WTC11 (cell line): ENCODE measurements at regions not wholly inside any gene's neighbourhood (a gene's known extent, or its start where the extent isn't known, plus 50 kb on each side); places are given as distances from the start of the nearest gene placed in this dataset.

Experiments
- EMX1 ChIP-seq: fragments of 250-450 bp; sonication (Bioruptor Pico); IDR thresholded peaks from 2 replicates; pipeline ENCODE4 v1.8.0; 2021; ENCODE audit warnings: mild to moderate bottlenecking
- ETV6 ChIP-seq: sonication (generic); formaldehyde crosslinking; IDR thresholded peaks from 2 replicates; pipeline ENCODE4 v1.8.1; 2022; ENCODE audit warnings: mild to moderate bottlenecking, missing genetic modification reagents
- SP1 ChIP-seq: sonication (generic); formaldehyde crosslinking; conservative IDR thresholded peaks from 2 replicates; pipeline ENCODE4 v1.8.1; 2022; ENCODE audit warnings: missing genetic modification reagents
- ZNF232 ChIP-seq: sonication (generic); formaldehyde crosslinking; IDR thresholded peaks from 2 replicates; pipeline ENCODE4 v1.8.0; 2022; ENCODE audit warnings: mild to moderate bottlenecking, missing genetic modification reagents
- TF ChIP-seq, protein P1 (sequence below): fragments of 200-600 bp; IDR thresholded peaks from 2 replicates; pipeline ENCODE4 v1.8.0; 2022; ENCODE audit warnings: antibody characterized with exemption
- TF ChIP-seq, protein P2 (sequence below): sonication (generic); formaldehyde crosslinking; IDR thresholded peaks from 2 replicates; pipeline ENCODE4 v1.8.0; 2022; ENCODE audit warnings: mild to moderate bottlenecking, missing genetic modification reagents
- TF ChIP-seq, protein P3 (sequence below): sonication (generic); formaldehyde crosslinking; IDR thresholded peaks from 2 replicates; pipeline ENCODE4 v1.8.0; 2023; ENCODE audit warnings: missing genetic modification reagents, mild to moderate bottlenecking, borderline replicate concordance
- TF ChIP-seq, protein P4 (sequence below): sonication (generic); formaldehyde crosslinking; IDR thresholded peaks from 2 replicates; pipeline ENCODE4 v1.8.1; 2022; ENCODE audit warnings: low read depth, missing genetic modification reagents, borderline replicate concordance
- TF ChIP-seq, protein P5 (sequence below): sonication (generic); formaldehyde crosslinking; IDR thresholded peaks from 2 replicates; pipeline ENCODE4 v1.8.1; 2022; ENCODE audit warnings: missing genetic modification reagents, borderline replicate concordance

DNA sequence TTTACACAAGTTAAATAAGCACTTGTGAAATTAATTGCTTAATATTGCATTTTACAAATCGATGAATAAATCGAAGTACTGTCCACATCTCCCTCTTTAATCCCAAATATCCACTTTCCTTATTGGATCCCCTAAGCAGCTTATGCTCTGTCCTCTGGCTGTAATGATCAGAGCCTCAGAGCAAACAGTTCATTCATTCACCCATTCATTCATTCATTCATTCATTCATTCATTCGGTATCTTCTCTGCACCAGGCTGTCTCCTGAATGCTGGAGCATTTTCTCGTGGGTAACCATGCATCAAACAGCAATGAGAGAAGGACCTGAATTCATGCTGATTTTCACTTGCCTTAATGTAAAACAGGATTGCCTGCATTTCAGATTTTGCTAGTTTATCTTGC is 69.5 kb upstream of the IGSF21 start:
- TF ChIP-seq, protein P1, sequence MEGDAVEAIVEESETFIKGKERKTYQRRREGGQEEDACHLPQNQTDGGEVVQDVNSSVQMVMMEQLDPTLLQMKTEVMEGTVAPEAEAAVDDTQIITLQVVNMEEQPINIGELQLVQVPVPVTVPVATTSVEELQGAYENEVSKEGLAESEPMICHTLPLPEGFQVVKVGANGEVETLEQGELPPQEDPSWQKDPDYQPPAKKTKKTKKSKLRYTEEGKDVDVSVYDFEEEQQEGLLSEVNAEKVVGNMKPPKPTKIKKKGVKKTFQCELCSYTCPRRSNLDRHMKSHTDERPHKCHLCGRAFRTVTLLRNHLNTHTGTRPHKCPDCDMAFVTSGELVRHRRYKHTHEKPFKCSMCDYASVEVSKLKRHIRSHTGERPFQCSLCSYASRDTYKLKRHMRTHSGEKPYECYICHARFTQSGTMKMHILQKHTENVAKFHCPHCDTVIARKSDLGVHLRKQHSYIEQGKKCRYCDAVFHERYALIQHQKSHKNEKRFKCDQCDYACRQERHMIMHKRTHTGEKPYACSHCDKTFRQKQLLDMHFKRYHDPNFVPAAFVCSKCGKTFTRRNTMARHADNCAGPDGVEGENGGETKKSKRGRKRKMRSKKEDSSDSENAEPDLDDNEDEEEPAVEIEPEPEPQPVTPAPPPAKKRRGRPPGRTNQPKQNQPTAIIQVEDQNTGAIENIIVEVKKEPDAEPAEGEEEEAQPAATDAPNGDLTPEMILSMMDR: no peak
- TF ChIP-seq EMX1: no peak
- TF ChIP-seq, protein P2, sequence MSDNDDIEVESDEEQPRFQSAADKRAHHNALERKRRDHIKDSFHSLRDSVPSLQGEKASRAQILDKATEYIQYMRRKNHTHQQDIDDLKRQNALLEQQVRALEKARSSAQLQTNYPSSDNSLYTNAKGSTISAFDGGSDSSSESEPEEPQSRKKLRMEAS (CRISPR knock-in tag): no peak
- TF ChIP-seq, protein P3, sequence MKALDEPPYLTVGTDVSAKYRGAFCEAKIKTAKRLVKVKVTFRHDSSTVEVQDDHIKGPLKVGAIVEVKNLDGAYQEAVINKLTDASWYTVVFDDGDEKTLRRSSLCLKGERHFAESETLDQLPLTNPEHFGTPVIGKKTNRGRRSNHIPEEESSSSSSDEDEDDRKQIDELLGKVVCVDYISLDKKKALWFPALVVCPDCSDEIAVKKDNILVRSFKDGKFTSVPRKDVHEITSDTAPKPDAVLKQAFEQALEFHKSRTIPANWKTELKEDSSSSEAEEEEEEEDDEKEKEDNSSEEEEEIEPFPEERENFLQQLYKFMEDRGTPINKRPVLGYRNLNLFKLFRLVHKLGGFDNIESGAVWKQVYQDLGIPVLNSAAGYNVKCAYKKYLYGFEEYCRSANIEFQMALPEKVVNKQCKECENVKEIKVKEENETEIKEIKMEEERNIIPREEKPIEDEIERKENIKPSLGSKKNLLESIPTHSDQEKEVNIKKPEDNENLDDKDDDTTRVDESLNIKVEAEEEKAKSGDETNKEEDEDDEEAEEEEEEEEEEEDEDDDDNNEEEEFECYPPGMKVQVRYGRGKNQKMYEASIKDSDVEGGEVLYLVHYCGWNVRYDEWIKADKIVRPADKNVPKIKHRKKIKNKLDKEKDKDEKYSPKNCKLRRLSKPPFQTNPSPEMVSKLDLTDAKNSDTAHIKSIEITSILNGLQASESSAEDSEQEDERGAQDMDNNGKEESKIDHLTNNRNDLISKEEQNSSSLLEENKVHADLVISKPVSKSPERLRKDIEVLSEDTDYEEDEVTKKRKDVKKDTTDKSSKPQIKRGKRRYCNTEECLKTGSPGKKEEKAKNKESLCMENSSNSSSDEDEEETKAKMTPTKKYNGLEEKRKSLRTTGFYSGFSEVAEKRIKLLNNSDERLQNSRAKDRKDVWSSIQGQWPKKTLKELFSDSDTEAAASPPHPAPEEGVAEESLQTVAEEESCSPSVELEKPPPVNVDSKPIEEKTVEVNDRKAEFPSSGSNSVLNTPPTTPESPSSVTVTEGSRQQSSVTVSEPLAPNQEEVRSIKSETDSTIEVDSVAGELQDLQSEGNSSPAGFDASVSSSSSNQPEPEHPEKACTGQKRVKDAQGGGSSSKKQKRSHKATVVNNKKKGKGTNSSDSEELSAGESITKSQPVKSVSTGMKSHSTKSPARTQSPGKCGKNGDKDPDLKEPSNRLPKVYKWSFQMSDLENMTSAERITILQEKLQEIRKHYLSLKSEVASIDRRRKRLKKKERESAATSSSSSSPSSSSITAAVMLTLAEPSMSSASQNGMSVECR (CRISPR knock-in tag): no peak
- no peak for TF ChIP-seq SP1 (CRISPR knock-in tag)
- TF ChIP-seq, protein P4, sequence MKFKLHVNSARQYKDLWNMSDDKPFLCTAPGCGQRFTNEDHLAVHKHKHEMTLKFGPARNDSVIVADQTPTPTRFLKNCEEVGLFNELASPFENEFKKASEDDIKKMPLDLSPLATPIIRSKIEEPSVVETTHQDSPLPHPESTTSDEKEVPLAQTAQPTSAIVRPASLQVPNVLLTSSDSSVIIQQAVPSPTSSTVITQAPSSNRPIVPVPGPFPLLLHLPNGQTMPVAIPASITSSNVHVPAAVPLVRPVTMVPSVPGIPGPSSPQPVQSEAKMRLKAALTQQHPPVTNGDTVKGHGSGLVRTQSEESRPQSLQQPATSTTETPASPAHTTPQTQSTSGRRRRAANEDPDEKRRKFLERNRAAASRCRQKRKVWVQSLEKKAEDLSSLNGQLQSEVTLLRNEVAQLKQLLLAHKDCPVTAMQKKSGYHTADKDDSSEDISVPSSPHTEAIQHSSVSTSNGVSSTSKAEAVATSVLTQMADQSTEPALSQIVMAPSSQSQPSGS: no peak
- TF ChIP-seq ZNF232: no peak
- TF ChIP-seq, protein P5, sequence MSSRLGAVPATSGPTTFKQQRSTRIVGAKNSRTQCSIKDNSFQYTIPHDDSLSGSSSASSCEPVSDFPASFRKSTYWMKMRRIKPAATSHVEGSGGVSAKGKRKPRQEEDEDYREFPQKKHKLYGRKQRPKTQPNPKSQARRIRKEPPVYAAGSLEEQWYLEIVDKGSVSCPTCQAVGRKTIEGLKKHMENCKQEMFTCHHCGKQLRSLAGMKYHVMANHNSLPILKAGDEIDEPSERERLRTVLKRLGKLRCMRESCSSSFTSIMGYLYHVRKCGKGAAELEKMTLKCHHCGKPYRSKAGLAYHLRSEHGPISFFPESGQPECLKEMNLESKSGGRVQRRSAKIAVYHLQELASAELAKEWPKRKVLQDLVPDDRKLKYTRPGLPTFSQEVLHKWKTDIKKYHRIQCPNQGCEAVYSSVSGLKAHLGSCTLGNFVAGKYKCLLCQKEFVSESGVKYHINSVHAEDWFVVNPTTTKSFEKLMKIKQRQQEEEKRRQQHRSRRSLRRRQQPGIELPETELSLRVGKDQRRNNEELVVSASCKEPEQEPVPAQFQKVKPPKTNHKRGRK (CRISPR knock-in tag): no peak
- no peak for TF ChIP-seq ETV6 (CRISPR knock-in tag)
